H9 (cell line): ENCODE measurements at regions not wholly inside any gene's neighbourhood (a gene's known extent, or its start where the extent isn't known, plus 50 kb on each side); places are given as distances from the start of the nearest gene placed in this dataset.

Source experiments
- DNase-seq: peaks from one replicate; pipeline ENCODE4 v3.0.0-alpha.2; 2017
- H2AFZ ChIP-seq: one replicate; pipeline ENCODE4 v1.6.1; 2013; ENCODE audit warnings: mild to moderate bottlenecking, low read length, control low read depth, moderate library complexity
- H2AK5ac ChIP-seq: 2 replicates; pipeline ENCODE4 v1.6.1; 2013; ENCODE audit warnings: low read length, control low read depth, mixed read lengths; ENCODE audit not compliant: insufficient read length
- H2BK120ac ChIP-seq: one replicate; pipeline ENCODE4 v1.6.1; 2013; ENCODE audit warnings: low read depth, mild to moderate bottlenecking, low read length, control low read depth, inconsistent platforms; ENCODE audit not compliant: poor library complexity, severe bottlenecking
- H2BK12ac ChIP-seq: 2 replicates; pipeline ENCODE4 v1.6.1; 2013; ENCODE audit warnings: low read length, control low read depth, mixed read lengths, low read depth; ENCODE audit not compliant: insufficient read length
- H2BK15ac ChIP-seq: 2 replicates; pipeline ENCODE4 v1.6.1; 2013; ENCODE audit warnings: low read depth, low read length, control low read depth
- H2BK20ac ChIP-seq: one replicate; pipeline ENCODE4 v1.6.1; 2013; ENCODE audit warnings: low read depth, mild to moderate bottlenecking, low read length, control low read depth, inconsistent platforms; ENCODE audit not compliant: poor library complexity, severe bottlenecking
- H2BK5ac ChIP-seq: 2 replicates; pipeline ENCODE4 v1.6.1; 2013; ENCODE audit warnings: low read length, control low read depth, mixed read lengths; ENCODE audit not compliant: insufficient read length
- H3K14ac ChIP-seq: 2 replicates; pipeline ENCODE4 v1.6.1; 2013; ENCODE audit warnings: low read length, control low read depth; ENCODE audit not compliant: insufficient read depth
- H3K18ac ChIP-seq: 2 replicates; pipeline ENCODE4 v1.6.1; 2013; ENCODE audit warnings: low read depth, mild to moderate bottlenecking, mixed read lengths, low read length, control low read depth; ENCODE audit not compliant: insufficient read length
- H3K23ac ChIP-seq: 2 replicates; pipeline ENCODE4 v1.6.1; 2013; ENCODE audit warnings: low read length, control low read depth, mixed read lengths, low read depth; ENCODE audit not compliant: insufficient read length
- H3K23me2 ChIP-seq: 2 replicates; pipeline ENCODE4 v1.6.1; 2013; ENCODE audit warnings: low read depth, mild to moderate bottlenecking, mixed read lengths, low read length, control low read depth; ENCODE audit not compliant: insufficient read length, poor library complexity, severe bottlenecking
- H3K27ac ChIP-seq: 2 replicates; pipeline ENCODE4 v1.5.1; 2013; ENCODE audit warnings: low read length, control low read depth, mixed read lengths, low read depth; ENCODE audit not compliant: insufficient read length
- H3K27me3 ChIP-seq: 2 replicates; pipeline ENCODE4 v1.6.1; 2013; ENCODE audit warnings: low read length, control low read depth, inconsistent platforms; ENCODE audit not compliant: insufficient read depth
- H3K4ac ChIP-seq: 2 replicates; pipeline ENCODE4 v1.6.1; 2013; ENCODE audit warnings: low read depth, mild to moderate bottlenecking, control low read depth, inconsistent platforms, low read length, moderate library complexity
- H3K4me1 ChIP-seq: 2 replicates; pipeline ENCODE4 v1.6.1; 2013; ENCODE audit warnings: low read length, control low read depth, inconsistent platforms; ENCODE audit not compliant: insufficient read depth
- H3K4me2 ChIP-seq: 2 replicates; pipeline ENCODE4 v1.6.1; 2013; ENCODE audit warnings: low read length, control low read depth, mixed read lengths; ENCODE audit not compliant: insufficient read length, insufficient read depth
- H3K56ac ChIP-seq: 2 replicates; pipeline ENCODE4 v1.6.1; 2013; ENCODE audit warnings: low read depth, mild to moderate bottlenecking, mixed read lengths, low read length, control low read depth; ENCODE audit not compliant: insufficient read length
- H3K79me1 ChIP-seq: 2 replicates; pipeline ENCODE4 v1.6.1; 2013; ENCODE audit warnings: low read depth, mild to moderate bottlenecking, moderate library complexity, low read length, control low read depth, inconsistent platforms; ENCODE audit not compliant: insufficient read depth, poor library complexity, severe bottlenecking
- H3K79me2 ChIP-seq: 2 replicates; pipeline ENCODE4 v1.6.1; 2013; ENCODE audit warnings: low read length, control low read depth, inconsistent platforms; ENCODE audit not compliant: insufficient read depth
- H3K9ac ChIP-seq: 2 replicates; pipeline ENCODE4 v1.6.1; 2013; ENCODE audit warnings: low read length, control low read depth, mixed read lengths; ENCODE audit not compliant: insufficient read length; ENCODE audit errors: extremely low read depth
- H3K9me3 ChIP-seq: one replicate; pipeline ENCODE4 v1.6.1; 2013; ENCODE audit warnings: low read depth, low read length, inconsistent platforms; ENCODE audit not compliant: control insufficient read depth
- H3T11ph ChIP-seq: one replicate; pipeline ENCODE4 v1.6.1; 2013; ENCODE audit warnings: mild to moderate bottlenecking, low read length, control low read depth, inconsistent platforms
- H4K20me1 ChIP-seq: one replicate; pipeline ENCODE4 v1.6.1; 2013; ENCODE audit not compliant: control insufficient read depth, insufficient read length, insufficient read depth
- H4K5ac ChIP-seq: 2 replicates; pipeline ENCODE4 v1.6.1; 2013; ENCODE audit warnings: low read depth, mild to moderate bottlenecking, mixed read lengths, low read length, control low read depth; ENCODE audit not compliant: insufficient read length
- H4K8ac ChIP-seq: replicated peaks from 2 replicates; pipeline ENCODE4 v1.6.1; 2013; ENCODE audit warnings: low read length, control low read depth, mixed read lengths, low read depth; ENCODE audit not compliant: insufficient read length
- H4K91ac ChIP-seq: 2 replicates; pipeline ENCODE4 v1.6.1; 2013; ENCODE audit warnings: low read depth, mild to moderate bottlenecking, moderate library complexity, mixed read lengths, low read length, control low read depth; ENCODE audit not compliant: insufficient read length
- H3K27ac Mint-ChIP-seq, 3 experiments: 2 replicates in 2 of 3; 3 replicates in 1 of 3; pipeline ENCODE4 v1.8.0; 2020 to 2021; ENCODE audit warnings: mixed read lengths in 3 of 3, mild to moderate bottlenecking in 1 of 3, moderate library complexity in 1 of 3
- H3K27me3 Mint-ChIP-seq: 2 replicates; pipeline ENCODE4 v1.8.0; 2021; ENCODE audit warnings: low read depth, mild to moderate bottlenecking, moderate library complexity, mixed read lengths
- H3K36me3 Mint-ChIP-seq, 3 experiments: 2 replicates in 2 of 3; 3 replicates in 1 of 3; pipeline ENCODE4 v1.8.0; 2020 to 2021; ENCODE audit warnings: low read depth in 3 of 3, mixed read lengths in 3 of 3; ENCODE audit not compliant: insufficient read depth in 1 of 3
- H3K4me1 Mint-ChIP-seq, 2 experiments: 2 replicates each; pipeline ENCODE4 v1.8.0; 2020; ENCODE audit warnings: mixed read lengths in 2 of 2
- H3K4me3 Mint-ChIP-seq, 2 experiments: 2 replicates in 1 of 2; 3 replicates in 1 of 2; pipeline ENCODE4 v1.8.0; 2020 to 2021; ENCODE audit warnings: mild to moderate bottlenecking in 2 of 2, mixed read lengths in 2 of 2, moderate library complexity in 1 of 2
- H3K9me3 Mint-ChIP-seq, 2 experiments: 2 replicates in 1 of 2; 3 replicates in 1 of 2; pipeline ENCODE4 v1.8.0; 2020; ENCODE audit warnings: mild to moderate bottlenecking in 2 of 2, mixed read lengths in 2 of 2, moderate library complexity in 1 of 2
- WGBS: extraction: QIAGEN DNeasy Blood & Tissue Kit; methylation state at CpG from one replicate; pipeline ENCODE4 v1.1.7; 2013; ENCODE audit warnings: missing lambda C conversion rate, low lambda C conversion rate, mixed read lengths; ENCODE audit not compliant: insufficient read length; ENCODE audit errors: extremely low coverage; 5-methylcytosine and 5-hydroxymethylcytosine counted together
- TF ChIP-seq, protein P1 (sequence below): fragments of 200-600 bp; sonication (generic); conservative IDR thresholded peaks from 3 replicates; pipeline ENCODE4 v1.8.0; 2021; ENCODE audit warnings: antibody characterized with exemption, mild to moderate bottlenecking

DNA sequence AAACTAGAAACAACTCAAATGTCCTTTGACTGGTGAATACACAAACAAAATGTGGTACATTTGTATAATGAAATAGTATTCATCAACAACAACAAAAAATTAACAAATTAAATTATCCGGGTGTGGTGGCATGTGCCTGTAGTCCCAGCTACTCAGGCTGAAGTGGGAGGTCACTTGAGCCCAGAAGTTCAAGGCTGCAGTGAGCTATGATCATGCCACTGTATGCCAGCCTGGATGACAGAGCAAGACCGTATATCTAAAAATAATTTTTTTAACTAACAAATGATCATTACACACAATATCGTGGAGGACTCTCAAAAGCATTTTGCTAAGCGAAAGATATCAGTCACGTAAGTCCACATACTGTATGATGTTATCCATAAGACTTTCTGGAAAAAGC is 71.6 kb upstream of the SORBS2 start:
- Mint-ChIP-seq H3K4me1 (peaks cover 14 to 17% of the 10 kb centered on the region in 2 experiments), H3K27ac (no peak overlapping the region), H3K36me3 (peaks cover 5 to 9% (median 7%) of the 10 kb centered on the region in 3 experiments), H3K4me3 (no peak overlapping the region), H3K9me3 (peaks cover 9 to 10% of the 10 kb centered on the region in 2 experiments), H3K27me3 (no peaks in the 10 kb centered on the region; the same call in 1 of the 2 replicates)
- Histone ChIP-seq H3K23me2 (no peaks in the 10 kb centered on the region), H3K56ac (no peak overlapping the region), H3T11ph (no peak overlapping the region), H2BK20ac (no peak overlapping the region), H4K5ac (no peak overlapping the region), H3K9ac (no peak overlapping the region), H3K18ac (no peak overlapping the region), H3K4me1 (no peaks in the 10 kb centered on the region; the same call in 1 of the 2 replicates), H3K27ac (no peak overlapping the region), H4K91ac (no peak overlapping the region), H2AK5ac (no peak overlapping the region), H3K14ac (no peak overlapping the region), H3K4me2 (no peak overlapping the region), H3K79me1 (no peaks in the 10 kb centered on the region), H2BK5ac (no peak overlapping the region), H3K79me2 (no peaks in the 10 kb centered on the region), H2BK15ac (no peak overlapping the region), H2BK120ac (no peak overlapping the region), H3K9me3 (no peaks in the 10 kb centered on the region), H3K23ac (no peak overlapping the region), H3K27me3 (no peaks in the 10 kb centered on the region), H4K8ac (no peak overlapping the region), H2AFZ (no peak overlapping the region), H2BK12ac (no peak overlapping the region), H3K4ac (no peak overlapping the region), H4K20me1 (no peaks in the 10 kb centered on the region)
- no peak for DNase-seq
- WGBS: no CpG with 5 or more reads among the region's 5 CpGs
- TF ChIP-seq, protein P1, sequence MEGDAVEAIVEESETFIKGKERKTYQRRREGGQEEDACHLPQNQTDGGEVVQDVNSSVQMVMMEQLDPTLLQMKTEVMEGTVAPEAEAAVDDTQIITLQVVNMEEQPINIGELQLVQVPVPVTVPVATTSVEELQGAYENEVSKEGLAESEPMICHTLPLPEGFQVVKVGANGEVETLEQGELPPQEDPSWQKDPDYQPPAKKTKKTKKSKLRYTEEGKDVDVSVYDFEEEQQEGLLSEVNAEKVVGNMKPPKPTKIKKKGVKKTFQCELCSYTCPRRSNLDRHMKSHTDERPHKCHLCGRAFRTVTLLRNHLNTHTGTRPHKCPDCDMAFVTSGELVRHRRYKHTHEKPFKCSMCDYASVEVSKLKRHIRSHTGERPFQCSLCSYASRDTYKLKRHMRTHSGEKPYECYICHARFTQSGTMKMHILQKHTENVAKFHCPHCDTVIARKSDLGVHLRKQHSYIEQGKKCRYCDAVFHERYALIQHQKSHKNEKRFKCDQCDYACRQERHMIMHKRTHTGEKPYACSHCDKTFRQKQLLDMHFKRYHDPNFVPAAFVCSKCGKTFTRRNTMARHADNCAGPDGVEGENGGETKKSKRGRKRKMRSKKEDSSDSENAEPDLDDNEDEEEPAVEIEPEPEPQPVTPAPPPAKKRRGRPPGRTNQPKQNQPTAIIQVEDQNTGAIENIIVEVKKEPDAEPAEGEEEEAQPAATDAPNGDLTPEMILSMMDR: no peak
